Forelimb muscle (tissue), 1 donor: ENCODE measurements at regions not wholly inside any gene's neighbourhood (a gene's known extent, or its start where the extent isn't known, plus 50 kb on each side); places are given as distances from the start of the nearest gene placed in this dataset.

ENCODE experiments used
- DNase-seq: peaks from one replicate; pipeline ENCODE4 v3.0.0-alpha.2; 2013; ENCODE audit warnings: low read depth

GRCh38 chr13:111909971-111910671 lies 156.8 kb upstream of the SOX1 start:
- no peak for DNase-seq

- DNase-seq: no peak
Measured at GRCh38 chr13:111911121-111911720, 155.7 kb upstream of the SOX1 start.

- no peak for DNase-seq
Measured at GRCh38 chr13:111911754-111912452, 155.0 kb upstream of the SOX1 start.

GRCh38 chr13:111912453-111912866 lies 154.5 kb upstream of the SOX1 start:
- no peak for DNase-seq

GRCh38 chr13:111912991-111913760 lies 153.8 kb upstream of the SOX1 start:
- no peak for DNase-seq

GRCh38 chr13:111913761-111914140 lies 153.2 kb upstream of the SOX1 start:
- no peak for DNase-seq

GRCh38 chr13:111914241-111915103 lies 152.5 kb upstream of the SOX1 start:
- no peak for DNase-seq

GRCh38 chr13:111915104-111915551 lies 151.8 kb upstream of the SOX1 start:
- no peak for DNase-seq

GRCh38 chr13:111916201-111916600 lies 150.7 kb upstream of the SOX1 start:
- DNase-seq: no peak

GRCh38 chr13:111917086-111917485 lies 149.9 kb upstream of the SOX1 start:
- no peak for DNase-seq

- no peak for DNase-seq
Measured at GRCh38 chr13:111917901-111918300, 149.0 kb upstream of the SOX1 start.

- DNase-seq: no peak
Measured at GRCh38 chr13:111919286-111919685, 147.7 kb upstream of the SOX1 start.

- DNase-seq: no peak
Measured at GRCh38 chr13:111919849-111920248, 147.1 kb upstream of the SOX1 start.

- no peak for DNase-seq
Measured at GRCh38 chr13:111920306-111920931, 146.5 kb upstream of the SOX1 start.

- no peak for DNase-seq
Measured at GRCh38 chr13:111920932-111921705, 145.8 kb upstream of the SOX1 start.

GRCh38 chr13:111922086-111922485 lies 144.9 kb upstream of the SOX1 start:
- no peak for DNase-seq

- DNase-seq: no peak
Measured at GRCh38 chr13:111923439-111923838, 143.5 kb upstream of the SOX1 start.

GRCh38 chr13:111923991-111924677 lies 142.8 kb upstream of the SOX1 start:
- no peak for DNase-seq

GRCh38 chr13:111924678-111925075 lies 142.3 kb upstream of the SOX1 start:
- DNase-seq: no peak
